ENCODE measurements at regions not wholly inside any gene's neighbourhood (a gene's known extent, or its start where the extent isn't known, plus 50 kb on each side); places are given as distances from the start of the nearest gene placed in this dataset.

DNA sequence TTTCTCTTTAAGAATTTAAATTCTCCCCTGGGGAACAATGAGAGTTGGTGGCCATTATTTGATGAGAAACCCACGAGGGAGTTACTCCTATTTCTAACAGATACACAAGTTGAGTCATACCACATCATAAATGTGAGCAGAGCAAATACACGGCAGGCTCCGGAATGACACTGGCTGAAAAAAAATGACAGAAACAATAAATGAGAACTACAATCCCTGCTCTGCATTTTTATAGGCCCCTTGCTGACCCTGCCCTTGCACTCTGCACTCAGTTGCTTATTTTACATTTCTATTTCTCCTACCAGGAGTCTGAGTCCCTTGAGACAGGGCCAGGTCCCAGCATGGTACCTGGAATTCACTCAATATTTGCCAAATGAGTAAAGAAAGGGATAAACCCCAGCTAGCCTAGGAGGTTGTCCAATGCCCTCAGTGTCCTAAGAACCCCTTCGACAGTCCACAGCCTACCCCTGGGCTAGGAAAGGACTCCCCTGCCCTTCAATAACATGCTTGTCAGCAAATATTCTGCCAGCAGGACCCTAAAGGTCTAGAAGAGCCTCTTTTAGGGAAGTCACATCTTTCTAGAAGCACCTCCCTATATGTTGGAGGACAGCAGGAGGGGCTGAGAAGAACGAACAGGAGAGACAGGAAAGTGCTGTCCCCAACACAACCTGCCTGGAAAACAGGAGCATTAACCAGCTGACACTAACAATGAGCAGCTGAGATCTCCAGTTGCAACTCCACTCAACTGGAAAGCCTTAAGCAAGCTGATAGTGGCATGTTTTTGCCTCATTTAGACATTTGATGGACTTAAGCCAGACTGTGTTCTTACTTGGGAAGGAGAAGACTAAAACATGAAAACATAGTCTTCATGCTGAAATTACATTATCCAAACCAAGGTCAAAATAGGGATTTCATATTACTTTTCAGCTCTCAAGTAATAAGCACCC, 191.2 kb downstream of the ACTL7B start:
- no peaks in the 10 kb centered on the region for H3K27me3 Mint-ChIP-seq (ENCODE audit: unreplicated experiment)
- no peak overlapping the region for H3K27ac Mint-ChIP-seq (ENCODE audit: unreplicated experiment)
- peaks cover 4% of the 10 kb centered on the region for H3K9me3 Mint-ChIP-seq (ENCODE audit: unreplicated experiment)
- peaks cover 14% of the 10 kb centered on the region for H3K4me1 Mint-ChIP-seq (ENCODE audit: unreplicated experiment)
- no peak overlapping the region for H3K4me3 Mint-ChIP-seq (ENCODE audit: unreplicated experiment)
- peaks cover 2% of the 10 kb centered on the region for H3K36me3 Mint-ChIP-seq (ENCODE audit: unreplicated experiment)
- TF ChIP-seq, protein P1, sequence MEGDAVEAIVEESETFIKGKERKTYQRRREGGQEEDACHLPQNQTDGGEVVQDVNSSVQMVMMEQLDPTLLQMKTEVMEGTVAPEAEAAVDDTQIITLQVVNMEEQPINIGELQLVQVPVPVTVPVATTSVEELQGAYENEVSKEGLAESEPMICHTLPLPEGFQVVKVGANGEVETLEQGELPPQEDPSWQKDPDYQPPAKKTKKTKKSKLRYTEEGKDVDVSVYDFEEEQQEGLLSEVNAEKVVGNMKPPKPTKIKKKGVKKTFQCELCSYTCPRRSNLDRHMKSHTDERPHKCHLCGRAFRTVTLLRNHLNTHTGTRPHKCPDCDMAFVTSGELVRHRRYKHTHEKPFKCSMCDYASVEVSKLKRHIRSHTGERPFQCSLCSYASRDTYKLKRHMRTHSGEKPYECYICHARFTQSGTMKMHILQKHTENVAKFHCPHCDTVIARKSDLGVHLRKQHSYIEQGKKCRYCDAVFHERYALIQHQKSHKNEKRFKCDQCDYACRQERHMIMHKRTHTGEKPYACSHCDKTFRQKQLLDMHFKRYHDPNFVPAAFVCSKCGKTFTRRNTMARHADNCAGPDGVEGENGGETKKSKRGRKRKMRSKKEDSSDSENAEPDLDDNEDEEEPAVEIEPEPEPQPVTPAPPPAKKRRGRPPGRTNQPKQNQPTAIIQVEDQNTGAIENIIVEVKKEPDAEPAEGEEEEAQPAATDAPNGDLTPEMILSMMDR (IDR thresholded peaks at IDR 0.05): no peak
- no peak for DNase-seq (ENCODE audit: extremely low spot score, unreplicated experiment)

DNA sequence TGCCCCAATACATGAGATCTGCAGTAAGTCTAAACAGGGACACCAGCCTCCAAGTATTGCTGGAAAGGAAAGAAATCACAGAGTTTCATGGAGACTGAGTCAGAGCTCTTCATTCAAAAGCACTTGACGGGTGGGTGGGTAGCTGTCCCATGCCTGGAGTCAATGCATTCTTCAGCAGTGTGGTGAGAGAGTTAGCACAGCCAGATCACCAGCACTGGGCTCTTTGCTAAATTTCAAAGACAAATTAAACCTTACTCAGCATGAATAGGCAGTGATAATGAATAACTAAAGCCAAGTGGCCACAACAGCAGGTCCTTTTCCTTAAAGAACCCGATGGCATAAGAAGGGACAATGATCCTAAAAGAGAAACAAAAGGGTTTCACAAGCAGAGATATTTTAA, 192.4 kb downstream of the ACTL7B start:
- Mint-ChIP-seq H3K4me3 (ENCODE audit: unreplicated experiment) (no peak overlapping the region), H3K4me1 (ENCODE audit: unreplicated experiment) (peaks cover 8% of the 10 kb centered on the region), H3K27me3 (ENCODE audit: unreplicated experiment) (no peaks in the 10 kb centered on the region), H3K9me3 (ENCODE audit: unreplicated experiment) (peaks cover 12% of the 10 kb centered on the region), H3K27ac (ENCODE audit: unreplicated experiment) (no peak overlapping the region), H3K36me3 (ENCODE audit: unreplicated experiment) (peaks cover 4% of the 10 kb centered on the region)
- TF ChIP-seq, protein P1 (IDR thresholded peaks at IDR 0.05): no peak
- no peak for DNase-seq (ENCODE audit: extremely low spot score, unreplicated experiment)

DNA sequence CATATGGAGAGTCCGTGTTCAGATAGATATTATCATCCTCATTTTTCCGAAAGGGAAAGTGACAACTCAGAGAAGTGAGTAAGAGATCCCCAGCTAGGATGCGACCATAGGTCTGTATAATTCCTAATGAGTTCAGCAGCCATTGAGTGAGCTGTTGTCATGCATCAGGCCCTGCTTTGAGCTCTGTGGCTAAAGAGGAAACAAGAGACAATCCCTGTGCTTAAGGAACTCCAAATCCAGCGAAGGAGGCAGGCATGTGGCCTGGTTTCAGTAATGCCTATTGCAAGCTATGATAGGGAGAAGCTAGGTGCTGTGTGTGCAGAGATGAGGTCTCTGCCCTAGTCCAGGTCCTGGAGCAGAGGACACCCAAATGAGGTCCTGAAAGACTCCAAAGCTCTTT, 192.8 kb downstream of the ACTL7B start:
- H3K4me3 Mint-ChIP-seq (ENCODE audit: unreplicated experiment): no peak overlapping the region
- H3K9me3 Mint-ChIP-seq (ENCODE audit: unreplicated experiment): peaks cover 12% of the 10 kb centered on the region
- peaks cover 4% of the 10 kb centered on the region for H3K36me3 Mint-ChIP-seq (ENCODE audit: unreplicated experiment)
- TF ChIP-seq, protein P1 (IDR thresholded peaks at IDR 0.05): no peak
- H3K4me1 Mint-ChIP-seq (ENCODE audit: unreplicated experiment): peaks cover 8% of the 10 kb centered on the region
- no peaks in the 10 kb centered on the region for H3K27me3 Mint-ChIP-seq (ENCODE audit: unreplicated experiment)
- no peak for DNase-seq (ENCODE audit: extremely low spot score, unreplicated experiment)
- H3K27ac Mint-ChIP-seq (ENCODE audit: unreplicated experiment): no peak overlapping the region

DNA sequence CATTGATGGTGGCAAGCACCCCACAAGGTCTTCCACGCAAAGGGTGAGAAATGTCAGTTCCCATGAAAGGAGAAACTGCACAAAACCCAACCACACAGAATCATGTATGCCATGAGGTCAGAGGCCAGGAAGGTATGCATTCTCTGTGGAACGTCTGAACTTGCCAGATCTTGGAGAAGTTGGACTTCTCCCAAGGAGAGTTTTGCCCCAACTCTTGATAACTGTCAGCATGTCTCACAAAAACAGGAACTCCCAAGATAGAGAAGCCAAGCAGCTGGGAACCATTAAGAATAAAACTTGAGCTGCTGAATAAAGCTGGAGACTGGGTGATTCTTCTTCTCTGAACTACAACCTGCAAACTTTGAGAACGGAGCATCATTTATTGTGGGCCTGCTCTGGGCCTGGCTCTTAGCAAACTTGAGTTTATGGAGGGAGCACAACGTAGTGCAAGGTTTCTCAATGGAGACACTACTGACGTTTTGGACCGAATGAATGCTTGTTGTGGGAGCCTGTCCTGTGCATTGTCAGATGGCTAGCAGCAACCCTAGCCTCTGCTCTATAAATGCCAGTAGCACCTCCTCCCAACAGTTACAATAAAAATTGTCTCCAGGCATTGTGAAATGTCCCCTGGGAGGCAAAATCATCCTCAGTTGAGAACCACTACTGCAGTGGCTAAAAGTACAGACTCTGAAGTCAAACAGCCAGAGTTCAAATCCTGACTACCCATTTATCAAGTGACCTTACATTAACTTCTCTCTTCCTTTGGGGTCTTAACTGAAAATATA, 193.5 kb downstream of the ACTL7B start:
- no peak for DNase-seq (ENCODE audit: extremely low spot score, unreplicated experiment)
- peaks cover 4% of the 10 kb centered on the region for H3K36me3 Mint-ChIP-seq (ENCODE audit: unreplicated experiment)
- TF ChIP-seq, protein P1 (IDR thresholded peaks at IDR 0.05): no peak
- H3K27ac Mint-ChIP-seq (ENCODE audit: unreplicated experiment): no peak overlapping the region
- H3K27me3 Mint-ChIP-seq (ENCODE audit: unreplicated experiment): peaks cover 2% of the 10 kb centered on the region
- peaks cover 8% of the 10 kb centered on the region for H3K4me1 Mint-ChIP-seq (ENCODE audit: unreplicated experiment)
- peaks cover 12% of the 10 kb centered on the region for H3K9me3 Mint-ChIP-seq (ENCODE audit: unreplicated experiment)
- no peak overlapping the region for H3K4me3 Mint-ChIP-seq (ENCODE audit: unreplicated experiment)

DNA sequence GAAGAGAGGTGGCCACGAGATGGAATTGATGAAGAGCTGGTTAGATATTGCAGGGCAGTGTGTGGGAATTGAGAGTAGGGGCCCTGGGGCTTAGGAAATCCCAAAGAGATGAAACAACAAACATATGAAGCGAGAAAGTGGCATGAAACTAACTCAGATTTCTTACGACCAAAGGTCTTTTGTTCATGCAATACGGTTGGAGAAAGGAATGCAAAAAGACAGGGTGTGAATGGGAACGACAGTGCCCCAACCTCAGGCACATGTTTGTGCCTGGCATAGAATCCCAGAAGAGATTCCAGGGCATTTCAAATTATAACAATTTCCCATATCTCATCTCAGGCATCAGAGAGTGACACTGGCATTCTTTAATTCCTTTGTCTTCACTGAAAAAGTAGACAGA, 199.2 kb downstream of the ACTL7B start:
- Mint-ChIP-seq H3K36me3 (ENCODE audit: unreplicated experiment) (peaks cover 3% of the 10 kb centered on the region), H3K4me3 (ENCODE audit: unreplicated experiment) (no peak overlapping the region), H3K27ac (ENCODE audit: unreplicated experiment) (no peak overlapping the region), H3K4me1 (ENCODE audit: unreplicated experiment) (no peaks in the 10 kb centered on the region), H3K9me3 (ENCODE audit: unreplicated experiment) (peaks cover 12% of the 10 kb centered on the region), H3K27me3 (ENCODE audit: unreplicated experiment) (peaks cover 32% of the 10 kb centered on the region)
- TF ChIP-seq, protein P1 (IDR thresholded peaks at IDR 0.05): no peak
- no peak for DNase-seq (ENCODE audit: extremely low spot score, unreplicated experiment)

Measured in osteocyte (in vitro differentiated cells).